H9 (cell line): ENCODE measurements at regions not wholly inside any gene's neighbourhood (a gene's known extent, or its start where the extent isn't known, plus 50 kb on each side); places are given as distances from the start of the nearest gene placed in this dataset.

Experiments used
- DNase-seq: peaks from one replicate; pipeline ENCODE4 v3.0.0-alpha.2; 2017
- H2AFZ ChIP-seq: one replicate; pipeline ENCODE4 v1.6.1; 2013; ENCODE audit warnings: mild to moderate bottlenecking, low read length, control low read depth, moderate library complexity
- H2AK5ac ChIP-seq: 2 replicates; pipeline ENCODE4 v1.6.1; 2013; ENCODE audit warnings: low read length, control low read depth, mixed read lengths; ENCODE audit not compliant: insufficient read length
- H2BK120ac ChIP-seq: one replicate; pipeline ENCODE4 v1.6.1; 2013; ENCODE audit warnings: low read depth, mild to moderate bottlenecking, low read length, control low read depth, inconsistent platforms; ENCODE audit not compliant: poor library complexity, severe bottlenecking
- H2BK12ac ChIP-seq: 2 replicates; pipeline ENCODE4 v1.6.1; 2013; ENCODE audit warnings: low read length, control low read depth, mixed read lengths, low read depth; ENCODE audit not compliant: insufficient read length
- H2BK15ac ChIP-seq: 2 replicates; pipeline ENCODE4 v1.6.1; 2013; ENCODE audit warnings: low read depth, low read length, control low read depth
- H2BK20ac ChIP-seq: one replicate; pipeline ENCODE4 v1.6.1; 2013; ENCODE audit warnings: low read depth, mild to moderate bottlenecking, low read length, control low read depth, inconsistent platforms; ENCODE audit not compliant: poor library complexity, severe bottlenecking
- H2BK5ac ChIP-seq: 2 replicates; pipeline ENCODE4 v1.6.1; 2013; ENCODE audit warnings: low read length, control low read depth, mixed read lengths; ENCODE audit not compliant: insufficient read length
- H3K14ac ChIP-seq: 2 replicates; pipeline ENCODE4 v1.6.1; 2013; ENCODE audit warnings: low read length, control low read depth; ENCODE audit not compliant: insufficient read depth
- H3K18ac ChIP-seq: 2 replicates; pipeline ENCODE4 v1.6.1; 2013; ENCODE audit warnings: low read depth, mild to moderate bottlenecking, mixed read lengths, low read length, control low read depth; ENCODE audit not compliant: insufficient read length
- H3K23ac ChIP-seq: 2 replicates; pipeline ENCODE4 v1.6.1; 2013; ENCODE audit warnings: low read length, control low read depth, mixed read lengths, low read depth; ENCODE audit not compliant: insufficient read length
- H3K23me2 ChIP-seq: 2 replicates; pipeline ENCODE4 v1.6.1; 2013; ENCODE audit warnings: low read depth, mild to moderate bottlenecking, mixed read lengths, low read length, control low read depth; ENCODE audit not compliant: insufficient read length, poor library complexity, severe bottlenecking
- H3K27ac ChIP-seq: 2 replicates; pipeline ENCODE4 v1.5.1; 2013; ENCODE audit warnings: low read length, control low read depth, mixed read lengths, low read depth; ENCODE audit not compliant: insufficient read length
- H3K27me3 ChIP-seq: 2 replicates; pipeline ENCODE4 v1.6.1; 2013; ENCODE audit warnings: low read length, control low read depth, inconsistent platforms; ENCODE audit not compliant: insufficient read depth
- H3K4ac ChIP-seq: 2 replicates; pipeline ENCODE4 v1.6.1; 2013; ENCODE audit warnings: low read depth, mild to moderate bottlenecking, control low read depth, inconsistent platforms, low read length, moderate library complexity
- H3K4me1 ChIP-seq: 2 replicates; pipeline ENCODE4 v1.6.1; 2013; ENCODE audit warnings: low read length, control low read depth, inconsistent platforms; ENCODE audit not compliant: insufficient read depth
- H3K4me2 ChIP-seq: 2 replicates; pipeline ENCODE4 v1.6.1; 2013; ENCODE audit warnings: low read length, control low read depth, mixed read lengths; ENCODE audit not compliant: insufficient read length, insufficient read depth
- H3K56ac ChIP-seq: 2 replicates; pipeline ENCODE4 v1.6.1; 2013; ENCODE audit warnings: low read depth, mild to moderate bottlenecking, mixed read lengths, low read length, control low read depth; ENCODE audit not compliant: insufficient read length
- H3K79me1 ChIP-seq: 2 replicates; pipeline ENCODE4 v1.6.1; 2013; ENCODE audit warnings: low read depth, mild to moderate bottlenecking, moderate library complexity, low read length, control low read depth, inconsistent platforms; ENCODE audit not compliant: insufficient read depth, poor library complexity, severe bottlenecking
- H3K79me2 ChIP-seq: 2 replicates; pipeline ENCODE4 v1.6.1; 2013; ENCODE audit warnings: low read length, control low read depth, inconsistent platforms; ENCODE audit not compliant: insufficient read depth
- H3K9ac ChIP-seq: 2 replicates; pipeline ENCODE4 v1.6.1; 2013; ENCODE audit warnings: low read length, control low read depth, mixed read lengths; ENCODE audit not compliant: insufficient read length; ENCODE audit errors: extremely low read depth
- H3K9me3 ChIP-seq: one replicate; pipeline ENCODE4 v1.6.1; 2013; ENCODE audit warnings: low read depth, low read length, inconsistent platforms; ENCODE audit not compliant: control insufficient read depth
- H3T11ph ChIP-seq: one replicate; pipeline ENCODE4 v1.6.1; 2013; ENCODE audit warnings: mild to moderate bottlenecking, low read length, control low read depth, inconsistent platforms
- H4K20me1 ChIP-seq: one replicate; pipeline ENCODE4 v1.6.1; 2013; ENCODE audit not compliant: control insufficient read depth, insufficient read length, insufficient read depth
- H4K5ac ChIP-seq: 2 replicates; pipeline ENCODE4 v1.6.1; 2013; ENCODE audit warnings: low read depth, mild to moderate bottlenecking, mixed read lengths, low read length, control low read depth; ENCODE audit not compliant: insufficient read length
- H4K8ac ChIP-seq: replicated peaks from 2 replicates; pipeline ENCODE4 v1.6.1; 2013; ENCODE audit warnings: low read length, control low read depth, mixed read lengths, low read depth; ENCODE audit not compliant: insufficient read length
- H4K91ac ChIP-seq: 2 replicates; pipeline ENCODE4 v1.6.1; 2013; ENCODE audit warnings: low read depth, mild to moderate bottlenecking, moderate library complexity, mixed read lengths, low read length, control low read depth; ENCODE audit not compliant: insufficient read length
- H3K27ac Mint-ChIP-seq, 3 experiments: 2 replicates in 2 of 3; 3 replicates in 1 of 3; pipeline ENCODE4 v1.8.0; 2020 to 2021; ENCODE audit warnings: mixed read lengths in 3 of 3, mild to moderate bottlenecking in 1 of 3, moderate library complexity in 1 of 3
- H3K27me3 Mint-ChIP-seq: 2 replicates; pipeline ENCODE4 v1.8.0; 2021; ENCODE audit warnings: low read depth, mild to moderate bottlenecking, moderate library complexity, mixed read lengths
- H3K36me3 Mint-ChIP-seq, 3 experiments: 2 replicates in 2 of 3; 3 replicates in 1 of 3; pipeline ENCODE4 v1.8.0; 2020 to 2021; ENCODE audit warnings: low read depth in 3 of 3, mixed read lengths in 3 of 3; ENCODE audit not compliant: insufficient read depth in 1 of 3
- H3K4me1 Mint-ChIP-seq, 2 experiments: 2 replicates each; pipeline ENCODE4 v1.8.0; 2020; ENCODE audit warnings: mixed read lengths in 2 of 2
- H3K4me3 Mint-ChIP-seq, 2 experiments: 2 replicates in 1 of 2; 3 replicates in 1 of 2; pipeline ENCODE4 v1.8.0; 2020 to 2021; ENCODE audit warnings: mild to moderate bottlenecking in 2 of 2, mixed read lengths in 2 of 2, moderate library complexity in 1 of 2
- H3K9me3 Mint-ChIP-seq, 2 experiments: 2 replicates in 1 of 2; 3 replicates in 1 of 2; pipeline ENCODE4 v1.8.0; 2020; ENCODE audit warnings: mild to moderate bottlenecking in 2 of 2, mixed read lengths in 2 of 2, moderate library complexity in 1 of 2
- CTCF ChIP-seq: fragments of 200-600 bp; sonication (generic); conservative IDR thresholded peaks from 3 replicates; pipeline ENCODE4 v1.8.0; 2021; ENCODE audit warnings: antibody characterized with exemption, mild to moderate bottlenecking
- WGBS: extraction: QIAGEN DNeasy Blood & Tissue Kit; methylation state at CpG from one replicate; pipeline ENCODE4 v1.1.7; 2013; ENCODE audit warnings: missing lambda C conversion rate, low lambda C conversion rate, mixed read lengths; ENCODE audit not compliant: insufficient read length; ENCODE audit errors: extremely low coverage; 5-methylcytosine and 5-hydroxymethylcytosine counted together

DNA sequence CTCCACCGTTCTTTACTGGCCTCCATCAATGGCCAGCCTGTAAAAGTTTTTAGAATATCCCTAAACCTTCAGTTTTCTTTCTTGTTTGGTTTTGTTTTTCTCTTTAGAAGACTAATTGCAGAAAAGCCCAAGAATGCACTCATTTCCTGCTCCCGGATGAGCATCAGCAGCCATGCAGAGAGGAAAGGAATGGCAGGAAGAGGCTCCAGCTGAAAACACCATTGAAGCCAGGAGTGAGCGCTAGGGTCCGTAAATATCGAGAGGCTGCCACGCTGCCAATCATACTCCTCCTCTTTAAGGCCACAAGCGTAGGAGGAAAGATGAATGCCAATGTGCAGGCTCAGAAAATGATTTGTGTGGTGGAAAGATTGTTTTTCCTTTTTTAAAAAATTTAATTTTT is 57.4 kb upstream of the UBE2L5 start:
- Histone ChIP-seq H3K23me2 (no peaks in the 10 kb centered on the region), H3T11ph (no peak overlapping the region), H3K4me1 (peaks cover 7% of the 10 kb centered on the region; the same call in 1 of the 2 replicates), H2AK5ac (no peak overlapping the region), H2AFZ (no peak overlapping the region), H3K4me2 (peak overlapping the region; percentile 3), H2BK12ac (no peak overlapping the region), H4K8ac (no peak overlapping the region), H3K9me3 (no peaks in the 10 kb centered on the region), H3K56ac (no peak overlapping the region), H3K18ac (no peak overlapping the region), H3K79me1 (no peaks in the 10 kb centered on the region), H3K79me2 (no peaks in the 10 kb centered on the region), H4K20me1 (no peaks in the 10 kb centered on the region), H4K91ac (no peak overlapping the region), H4K5ac (no peak overlapping the region), H2BK20ac (no peak overlapping the region), H3K14ac (no peak overlapping the region), H3K27me3 (no peaks in the 10 kb centered on the region), H3K27ac (no peak overlapping the region), H2BK15ac (no peak overlapping the region), H2BK120ac (no peak overlapping the region), H3K4ac (no peak overlapping the region), H2BK5ac (no peak overlapping the region), H3K23ac (no peak overlapping the region), H3K9ac (no peak overlapping the region)
- TF ChIP-seq CTCF = no peak
- H3K36me3 Mint-ChIP-seq = no peaks in the 10 kb centered on the region
- no peaks in the 10 kb centered on the region; a peak in 1 of 5 replicates for H3K9me3 Mint-ChIP-seq
- H3K27me3 Mint-ChIP-seq = no peaks in the 10 kb centered on the region; the same call in 1 of the 2 replicates
- DNase-seq = no peak
- no peak overlapping the region for H3K27ac Mint-ChIP-seq
- peaks cover 10 to 18% of the 10 kb centered on the region in 2 experiments for H3K4me1 Mint-ChIP-seq
- no CpG with 5 or more reads among the region's 7 CpGs for whole genome bisulfite sequencing
- no peak overlapping the region for H3K4me3 Mint-ChIP-seq
